DMS114 treated with DMSO at 0.1 percent for 48 hours (cell line): ENCODE measurements at regions not wholly inside any gene's neighbourhood (a gene's known extent, or its start where the extent isn't known, plus 50 kb on each side); places are given as distances from the start of the nearest gene placed in this dataset.
"Not testable (repeated sequence)": the region's sequence is repeated elsewhere in the genome, so short reads cannot be mapped to it uniquely, and the experiment has no call there.

ENCODE experiments used
- DNase-seq: peaks from one replicate; lab custom pipeline; 2025; ENCODE audit not compliant: unreplicated experiment; lab: John Stamatoyannopoulos, UW

DNA sequence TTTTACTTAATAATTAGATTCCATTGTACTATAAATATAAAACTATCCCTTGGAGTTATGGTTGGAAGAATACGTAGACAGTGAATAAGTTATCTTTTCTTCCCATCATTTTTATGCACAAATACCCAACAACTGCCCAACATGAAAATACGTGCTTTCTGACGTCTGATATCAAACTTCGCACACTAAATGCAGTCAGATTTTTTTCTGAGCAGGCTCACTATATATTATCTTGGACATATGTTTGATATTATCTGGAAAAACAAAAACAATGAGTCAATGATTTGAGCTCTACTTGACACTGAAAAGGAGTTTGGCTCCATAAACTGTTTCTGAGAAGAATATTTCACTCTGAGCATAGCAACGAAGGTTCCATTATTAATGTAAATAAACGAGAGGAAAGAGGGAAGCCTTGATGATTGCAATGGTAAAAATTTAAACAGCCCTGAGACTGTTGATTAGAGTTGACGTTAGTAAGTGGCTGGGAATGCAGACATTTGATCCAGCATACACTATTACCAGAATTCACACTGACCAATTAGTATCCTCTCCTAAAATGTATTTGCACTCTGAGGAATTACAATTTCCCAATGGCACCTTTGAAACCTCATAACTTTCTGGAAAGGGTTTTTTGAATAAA lies 1090.0 kb downstream of the EPHA7 start:
- DNase-seq, result no peak

DNA sequence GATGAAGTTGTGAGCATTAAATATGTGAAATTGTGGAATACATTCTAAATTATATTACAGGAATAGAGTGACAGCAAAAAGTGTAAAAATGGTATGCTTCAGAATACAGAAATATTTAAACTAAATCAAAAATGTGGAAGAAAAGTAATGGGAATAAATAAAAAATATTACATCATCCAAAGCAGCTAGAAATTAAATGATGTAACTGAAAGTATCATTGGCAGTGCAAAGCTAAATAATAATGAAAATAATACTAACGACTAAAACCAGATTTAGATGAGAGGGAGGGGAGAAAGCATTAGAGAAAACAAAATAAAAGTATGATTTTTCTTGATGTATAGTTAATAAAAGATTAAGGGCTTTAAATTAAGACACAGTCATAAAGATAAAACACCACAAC lies 1104.0 kb downstream of the EPHA7 start:
- no peak for DNase-seq

DNA sequence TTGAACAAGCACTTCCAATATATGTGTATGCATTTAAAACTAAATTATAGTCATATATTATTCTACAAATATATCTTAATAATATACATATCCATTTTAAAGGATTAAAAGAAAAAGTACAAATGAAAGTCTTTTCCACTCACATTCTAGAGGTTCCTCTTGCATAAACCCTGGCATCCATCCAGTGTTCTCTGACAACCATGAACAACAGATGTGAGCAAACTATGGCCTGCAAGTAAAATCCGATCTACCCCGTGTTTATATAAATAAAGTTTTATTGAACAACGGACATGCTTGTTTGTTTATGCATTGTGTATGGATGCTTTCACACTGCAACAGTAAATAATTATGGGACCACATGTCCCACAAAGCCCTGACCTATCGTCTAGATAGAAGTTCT lies 1122.3 kb downstream of the EPHA7 start:
- DNase-seq, result no peak

DNA sequence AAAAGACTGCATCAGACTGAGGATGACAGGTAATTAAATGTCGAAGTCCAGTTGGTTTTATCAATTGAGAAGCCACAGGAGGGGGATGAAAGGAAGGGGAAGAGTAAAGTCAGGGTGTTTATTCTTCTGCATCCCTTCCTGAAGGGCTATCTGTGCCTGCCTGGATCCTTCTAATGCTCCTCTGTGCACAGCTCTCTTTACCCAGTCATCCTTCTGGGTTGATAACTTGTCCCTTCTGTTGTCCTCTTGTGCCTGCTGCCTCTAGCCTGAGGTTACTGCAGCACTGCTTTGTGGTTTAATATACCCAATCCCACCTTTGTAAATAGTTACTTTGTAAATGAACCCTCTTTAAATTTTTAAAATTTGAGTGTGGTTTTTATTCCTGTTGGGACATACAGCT lies 1127.3 kb downstream of the EPHA7 start:
- no peak for DNase-seq

DNA sequence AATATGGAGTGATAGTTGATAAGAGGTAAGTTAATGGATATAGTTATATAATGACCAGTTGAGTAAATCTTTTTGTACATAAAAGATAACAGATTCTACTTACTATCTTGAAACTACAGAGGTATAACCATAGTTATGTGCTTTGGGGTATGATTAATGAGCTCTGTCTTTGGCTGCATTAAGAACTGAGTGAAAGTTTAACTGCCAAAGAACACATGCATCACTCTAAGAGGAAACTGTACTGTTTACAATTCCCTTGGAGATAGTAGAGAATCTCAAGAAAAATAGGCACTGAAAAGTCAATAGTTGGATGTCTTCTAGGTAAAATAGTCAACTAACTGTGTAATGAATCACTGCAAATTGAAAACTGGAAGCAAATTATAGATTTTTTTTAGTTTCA lies 1129.5 kb downstream of the EPHA7 start:
- no peak for DNase-seq

DNA sequence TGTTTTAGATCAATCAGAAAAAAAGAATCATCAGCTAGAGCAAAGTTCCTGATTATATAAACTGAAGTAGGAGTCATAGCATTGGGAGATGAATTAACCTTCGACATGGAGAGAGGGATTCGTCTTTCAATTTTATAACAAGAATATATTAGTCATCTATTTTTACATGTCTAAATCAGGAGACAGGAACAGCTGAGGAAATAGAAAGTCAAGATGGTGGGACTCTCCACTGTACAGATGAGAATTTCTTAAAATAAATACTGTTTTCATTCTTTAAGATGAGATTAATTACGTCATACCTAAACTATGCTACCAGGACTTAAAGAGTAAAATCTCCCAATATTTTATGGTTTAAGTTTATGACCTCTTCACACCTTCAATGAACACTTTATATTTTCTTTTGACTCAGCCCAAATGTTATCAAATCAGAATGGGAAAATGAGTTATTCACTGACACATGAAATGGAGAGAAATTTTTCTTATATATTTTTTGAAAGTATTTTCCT lies 1137.7 kb downstream of the EPHA7 start:
- no peak for DNase-seq

DNA sequence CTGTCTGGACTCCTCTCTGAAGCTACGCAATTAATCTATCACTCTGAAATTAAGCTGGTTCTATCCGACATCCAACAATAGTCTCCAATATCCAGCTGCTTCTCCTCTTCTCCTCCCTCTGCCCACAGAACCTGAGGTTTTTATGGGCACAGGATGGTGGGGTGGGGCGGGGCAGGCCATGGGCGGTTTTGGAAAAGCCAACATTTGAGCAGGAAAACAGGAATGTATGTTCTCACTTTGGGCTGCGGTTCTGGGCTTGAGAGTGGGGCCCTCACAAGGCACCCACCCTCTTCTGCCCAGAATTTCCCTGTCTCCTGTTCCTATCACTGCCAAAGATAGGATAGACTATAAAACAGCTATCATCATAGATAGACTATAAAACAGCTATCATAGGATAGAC lies 1144.2 kb downstream of the EPHA7 start:
- DNase-seq, result no peak

DNA sequence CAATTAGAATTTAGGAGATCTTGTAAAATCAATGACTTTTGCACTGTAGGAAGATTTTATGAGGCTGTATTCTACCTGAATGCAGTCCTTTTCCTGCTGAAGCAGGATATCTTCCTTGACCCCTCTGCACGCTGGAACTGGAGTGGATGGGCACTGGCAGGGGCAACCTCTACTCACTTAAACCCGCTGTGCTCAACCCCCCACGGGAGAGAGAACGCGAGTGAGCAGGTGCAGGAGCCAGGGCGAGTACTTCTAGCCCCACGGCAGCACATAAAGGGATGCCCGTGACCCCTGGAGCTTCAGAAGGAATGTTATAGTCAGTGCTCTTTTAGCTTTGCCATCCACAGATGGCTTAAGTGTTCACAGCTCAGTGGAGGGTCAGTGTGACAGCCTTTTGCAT lies 1144.8 kb downstream of the EPHA7 start:
- no peak for DNase-seq

DNA sequence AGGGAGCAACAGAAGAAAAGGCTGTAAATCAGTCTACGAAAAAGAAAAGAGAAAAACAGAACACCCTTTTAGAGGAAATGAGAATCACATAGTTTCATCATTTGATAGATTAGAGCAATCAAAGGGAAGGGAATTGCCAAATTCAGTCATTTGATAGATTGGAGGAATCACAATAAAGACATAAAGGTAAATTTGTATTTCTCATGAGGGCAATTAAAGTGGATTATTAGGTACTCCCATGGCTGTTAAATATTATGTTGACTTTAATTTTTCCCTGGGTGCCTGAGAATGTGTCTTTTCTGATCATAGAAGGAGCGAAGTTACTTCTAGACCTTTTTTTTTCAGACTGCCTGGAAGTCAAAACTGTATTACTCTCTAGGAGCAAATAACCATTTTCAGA lies 1145.7 kb downstream of the EPHA7 start:
- DNase-seq, result no peak

DNA sequence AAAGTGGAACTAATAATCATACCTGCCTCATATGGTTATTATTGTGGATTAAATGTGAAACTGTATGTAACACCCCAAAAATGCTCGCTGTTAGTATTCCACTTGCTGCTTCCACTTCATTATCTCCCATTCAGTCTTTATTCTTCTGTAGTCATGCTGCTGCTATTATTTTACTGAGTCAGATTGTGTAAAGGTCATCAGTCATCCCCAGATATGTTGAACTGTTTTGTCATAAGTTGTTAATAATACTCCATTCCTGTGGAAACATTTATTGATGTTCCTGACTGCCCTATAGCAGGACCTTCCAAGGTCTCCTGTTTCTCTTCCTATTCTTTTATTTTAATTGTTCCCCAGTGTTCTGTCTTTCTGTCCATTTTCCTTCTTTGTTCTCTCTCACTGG lies 1148.3 kb downstream of the EPHA7 start:
- no peak for DNase-seq

DNA sequence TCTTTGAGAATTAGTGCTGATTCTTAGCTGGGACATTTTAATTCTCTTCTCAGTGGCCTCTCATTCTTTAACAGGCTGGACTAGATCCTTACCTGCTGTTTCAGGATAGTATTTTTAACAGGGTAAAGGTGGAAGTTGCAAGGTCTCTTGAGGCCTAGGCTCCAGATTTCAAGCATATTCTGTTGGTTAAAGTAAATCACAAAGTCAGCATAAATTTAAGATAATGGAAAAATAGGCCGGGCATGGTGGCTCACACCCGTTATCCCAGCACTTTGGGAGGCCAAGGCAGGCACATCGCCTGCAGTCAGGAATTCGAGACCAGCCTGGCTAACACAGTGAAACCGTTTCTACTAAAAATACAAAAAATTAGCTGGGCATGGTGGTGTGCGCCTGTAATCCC lies 1149.0 kb downstream of the EPHA7 start:
- DNase-seq, result no peak

DNA sequence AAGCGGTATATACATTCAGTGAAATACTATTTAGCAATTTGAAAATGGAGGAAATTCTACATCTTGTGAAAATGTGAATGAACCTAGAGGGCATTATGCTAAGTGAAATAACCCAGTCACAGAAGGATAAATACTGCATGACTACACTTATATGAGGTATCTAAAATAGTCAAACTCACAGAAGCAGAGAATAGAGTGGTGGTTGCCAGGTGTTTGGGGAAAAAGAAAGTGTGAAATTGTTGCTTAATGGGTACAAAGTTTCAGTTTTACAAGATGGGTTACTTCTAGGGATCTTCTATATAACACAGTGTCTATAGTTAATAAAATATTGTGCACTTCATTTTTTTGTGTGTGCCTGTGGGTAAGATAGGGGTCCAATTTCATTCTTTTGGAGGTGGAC lies 1152.0 kb downstream of the EPHA7 start:
- no peak for DNase-seq

DNA sequence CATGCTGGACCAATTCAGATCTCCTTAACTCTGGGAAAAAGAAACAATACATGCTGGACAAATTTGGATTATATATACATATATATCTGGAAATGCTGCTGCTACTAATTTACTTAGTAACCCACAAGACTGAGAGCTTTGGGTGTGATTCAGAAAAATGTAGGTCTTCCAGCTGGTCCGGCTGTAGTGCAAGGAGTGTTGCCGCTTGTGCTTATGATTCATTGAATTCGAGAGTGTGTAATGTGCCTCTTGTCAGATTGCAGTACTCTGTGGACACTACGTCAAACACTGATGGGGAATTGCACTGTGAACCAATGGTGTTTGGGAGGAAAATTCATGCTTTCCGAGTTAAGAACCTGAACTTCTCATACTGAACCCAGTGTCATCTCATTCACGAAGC lies 1155.5 kb downstream of the EPHA7 start:
- DNase-seq, result no peak

DNA sequence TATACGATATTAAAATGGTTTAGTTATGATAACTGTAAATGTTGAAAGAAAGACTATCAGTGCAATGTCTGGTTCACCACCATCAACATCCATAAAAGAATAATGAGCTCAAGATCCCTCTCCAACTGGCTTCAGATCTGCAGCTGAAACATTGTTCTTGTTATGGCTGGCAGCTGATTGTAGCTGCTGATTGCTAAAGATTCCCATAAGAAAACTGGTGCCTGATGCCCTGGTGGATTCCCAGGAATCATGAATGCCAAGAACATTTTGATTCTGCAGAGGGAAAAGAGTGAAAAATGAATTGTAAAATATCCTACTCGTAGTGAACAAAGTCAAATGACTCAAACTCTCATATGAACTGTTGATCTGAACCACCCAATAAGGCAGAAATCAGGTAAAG lies 1160.2 kb downstream of the EPHA7 start:
- DNase-seq, result no peak

DNA sequence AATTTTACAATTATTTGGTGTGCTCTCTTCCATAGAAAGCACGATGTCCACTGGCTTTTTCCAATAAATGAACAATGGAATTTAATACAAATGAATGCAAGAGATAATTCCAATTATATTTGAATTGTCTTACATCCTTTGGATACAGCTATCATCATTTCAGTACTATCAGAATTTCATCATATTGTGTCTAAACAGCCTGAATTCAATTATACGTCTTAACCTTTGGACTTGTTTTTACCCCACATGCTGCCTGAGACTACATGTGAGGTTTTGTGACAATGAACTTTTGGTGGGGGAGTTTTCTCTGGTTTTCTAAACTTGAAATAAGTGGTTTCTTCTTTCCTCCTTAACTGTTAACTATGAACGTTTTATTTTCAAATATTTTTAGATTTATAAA lies 1176.0 kb downstream of the EPHA7 start:
- no peak for DNase-seq

DNA sequence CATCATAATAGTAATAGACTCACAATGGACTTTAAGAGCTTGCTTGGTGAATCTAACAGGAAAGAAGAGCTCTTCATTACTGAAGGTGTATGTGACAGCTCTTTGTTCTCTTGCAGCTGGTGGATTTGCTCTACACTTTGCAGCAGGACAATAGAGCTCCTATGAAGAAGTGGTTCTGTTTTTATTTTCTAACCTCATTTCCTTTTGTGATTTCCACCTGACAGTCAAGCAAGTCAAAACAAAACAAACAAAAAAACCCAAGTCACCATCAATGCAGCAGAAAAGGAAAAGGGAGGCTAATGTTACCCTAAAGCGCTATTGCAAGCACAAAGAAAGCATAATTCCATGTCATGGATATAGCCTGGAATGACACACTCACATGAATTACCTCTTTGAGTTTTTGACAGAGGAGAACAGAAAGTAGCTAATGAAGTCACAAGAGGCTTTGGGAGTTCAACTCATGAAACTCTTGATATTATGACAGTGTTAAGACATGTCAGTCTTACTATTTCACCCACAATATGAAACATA lies 1188.1 kb downstream of the EPHA7 start:
- DNase-seq, result no peak

DNA sequence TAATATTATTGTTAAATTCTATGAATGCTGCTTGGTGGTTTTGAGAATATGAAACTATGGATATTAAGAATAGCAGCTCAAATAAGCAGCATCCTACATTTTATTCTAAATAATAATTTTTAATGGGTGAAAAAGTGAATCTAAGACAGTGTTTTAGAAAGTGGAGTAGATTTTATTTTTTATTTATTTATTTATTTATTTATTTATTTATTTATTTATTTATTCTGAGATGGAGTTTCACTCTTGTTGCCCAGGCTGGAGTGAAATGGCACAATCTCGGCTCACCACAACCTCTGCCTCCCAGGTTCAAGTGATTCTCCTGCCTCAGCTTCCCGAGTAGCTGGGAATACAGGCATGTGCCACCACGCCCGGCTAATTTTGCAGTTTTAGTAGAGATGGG lies 1199.4 kb downstream of the EPHA7 start:
- not testable (repeated sequence) for DNase-seq

DNA sequence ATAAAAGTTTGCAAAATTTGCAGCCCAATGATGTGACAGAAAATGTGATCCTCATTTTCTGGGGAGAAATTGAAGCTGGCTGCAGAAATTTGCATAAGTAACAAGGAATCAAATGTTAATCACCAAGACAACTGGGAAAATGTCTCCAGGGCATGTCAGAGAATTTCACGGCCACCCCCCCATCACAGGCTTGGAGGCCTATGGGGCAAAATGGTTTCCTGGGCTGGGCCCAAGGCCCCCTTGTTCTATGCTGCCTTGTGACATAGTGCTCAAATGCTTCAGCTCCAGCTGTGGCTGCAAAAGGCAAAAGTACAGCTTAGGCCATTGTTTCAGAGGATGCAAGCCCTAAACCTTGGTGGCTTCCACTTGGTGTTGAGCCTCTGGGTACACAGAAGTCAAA lies 1202.6 kb downstream of the EPHA7 start:
- no peak for DNase-seq

DNA sequence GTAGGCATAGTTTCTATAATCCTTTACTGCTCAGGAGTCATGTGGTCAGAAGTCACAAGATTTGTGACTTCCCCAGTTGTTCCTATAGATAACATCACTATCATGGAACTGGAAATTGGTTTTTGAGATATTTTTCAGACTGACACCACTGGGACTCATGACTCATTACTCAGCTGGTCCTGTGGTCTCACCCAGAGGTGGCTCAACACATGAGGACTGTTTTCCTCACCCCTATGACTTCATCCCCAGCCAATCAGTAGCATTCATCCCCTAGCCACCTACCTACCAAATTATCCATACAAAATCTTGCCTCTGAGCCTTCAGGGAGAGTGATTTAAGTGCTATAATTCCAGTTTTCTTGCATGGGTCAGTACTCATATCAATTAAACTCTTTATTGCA lies 1217.7 kb downstream of the EPHA7 start:
- no peak for DNase-seq

DNA sequence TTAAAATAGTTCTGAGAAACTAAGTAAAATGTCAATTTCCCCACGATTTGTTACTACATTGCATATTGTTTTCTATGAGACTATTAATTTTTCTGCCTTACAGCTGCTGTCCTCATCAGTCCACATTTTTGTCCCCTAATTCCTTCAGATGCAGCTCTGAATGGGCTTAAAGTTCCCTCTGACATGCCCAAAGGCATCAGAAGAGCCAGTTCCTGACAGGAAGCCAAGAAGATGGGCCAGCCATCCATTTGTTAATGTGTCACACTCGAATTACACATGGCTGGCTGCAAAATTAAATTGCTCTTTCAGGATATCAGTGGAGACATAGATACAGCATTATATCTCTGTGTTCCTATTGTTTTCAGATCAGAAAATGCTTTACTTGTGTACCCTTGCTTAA lies 1223.0 kb downstream of the EPHA7 start:
- DNase-seq, result no peak

DNA sequence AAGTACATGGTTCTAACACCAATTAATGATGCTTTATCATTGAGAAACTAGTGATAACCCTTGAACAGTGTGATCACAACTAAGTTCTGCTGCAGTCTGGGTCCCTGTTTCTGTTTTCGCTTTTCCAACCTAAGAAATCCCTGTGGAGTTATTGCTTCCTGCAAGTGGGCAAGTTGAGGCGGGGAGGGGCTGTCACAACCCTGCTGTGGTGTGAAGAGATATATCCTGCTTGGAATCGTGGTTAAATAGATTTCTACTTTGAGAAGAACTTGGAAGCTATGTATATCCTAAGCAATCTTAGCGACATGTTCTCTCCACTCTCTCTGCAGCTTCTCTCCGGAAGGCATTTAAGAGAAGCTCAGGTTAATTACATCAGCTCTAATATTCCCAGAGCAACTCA lies 1223.6 kb downstream of the EPHA7 start:
- no peak for DNase-seq

DNA sequence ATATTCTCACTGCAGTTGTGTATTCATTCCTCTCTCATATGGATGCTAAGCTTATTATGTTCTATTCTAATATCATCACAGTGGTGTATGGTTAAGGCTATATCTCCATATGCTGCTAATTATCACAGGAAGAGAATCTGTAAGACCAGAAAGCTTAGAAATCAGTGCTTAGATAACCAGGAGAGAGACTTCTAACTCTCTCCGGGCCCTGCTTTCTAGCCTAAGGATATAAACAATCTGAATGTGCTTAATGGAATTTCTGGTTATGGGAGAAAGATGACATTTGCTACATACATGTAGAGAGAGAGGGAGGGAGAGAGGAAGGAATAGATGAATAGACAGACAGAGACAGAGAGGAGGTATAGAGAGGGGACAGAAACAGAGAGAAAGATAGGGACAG lies 1231.3 kb downstream of the EPHA7 start:
- no peak for DNase-seq

DNA sequence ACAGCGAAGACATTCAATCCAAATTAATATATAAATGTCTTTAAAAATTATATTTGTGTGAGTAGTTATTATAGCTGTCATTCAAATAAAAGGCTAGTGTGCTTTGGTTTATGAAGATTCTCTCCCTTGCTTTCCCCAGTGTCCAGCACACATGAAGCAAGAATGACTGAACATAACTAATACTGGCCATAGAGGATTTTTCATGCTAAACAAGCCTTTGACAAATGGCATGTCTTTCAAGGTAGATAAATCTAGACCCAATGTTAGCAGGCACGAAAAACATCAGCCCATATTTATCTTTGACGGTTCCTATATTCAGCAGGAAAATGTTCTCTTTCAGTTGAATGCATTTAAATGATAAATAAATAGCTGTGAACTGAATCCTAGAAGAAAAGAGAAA lies 1234.4 kb downstream of the EPHA7 start:
- no peak for DNase-seq
